Endothelial cell of umbilical vein (primary cell): ENCODE measurements at regions not wholly inside any gene's neighbourhood (a gene's known extent, or its start where the extent isn't known, plus 50 kb on each side); places are given as distances from the start of the nearest gene placed in this dataset.

Source experiments
- BruUV-seq: library from RNA; stranded (reverse); fragments of 400-500 nt; replicated peaks from 2 replicates; lab custom pipeline; 2021; lab: Mats Ljungman, UMichigan
- CTCF ChIA-PET: fragments of 300-600, 350-600 bp; sonication (Branson Sonifier 250); formaldehyde crosslinking; loops from one replicate; lab custom pipeline; 2021; ENCODE audit warnings: antibody characterized with exemption, inconsistent platforms; lab: Charles Lee
- POLR2A ChIA-PET: fragments of 300-600, 350-600 bp; sonication (Branson Sonifier 250); formaldehyde crosslinking; loops from one replicate; lab custom pipeline; 2021; ENCODE audit warnings: antibody characterized with exemption, inconsistent platforms; lab: Charles Lee
- DNase-seq: peaks from one replicate; pipeline ENCODE4 v3.0.0-alpha.2; 2011; ENCODE audit warnings: low read depth, low spot score
- FAIRE-seq: peaks from 2 replicates; lab custom pipeline; 2011; peaks lifted over from hg19 to GRCh38; lab: Jason Lieb, UNC
- H2AFZ ChIP-seq: 2 replicates; pipeline ENCODE4 v1.6.0; 2012; ENCODE audit warnings: low read depth, low read length, control low read depth, inconsistent platforms
- H3K27ac ChIP-seq: 2 replicates; pipeline ENCODE4 v1.5.1; 2011; ENCODE audit warnings: low read depth, mild to moderate bottlenecking, control low read depth, low read length, moderate library complexity; ENCODE audit not compliant: insufficient read depth
- H3K27me3 ChIP-seq, 2 experiments: 2 replicates each; pipeline versions ENCODE4 v1.6.0 to v1.6.1; 2011; ENCODE audit warnings: low read length in 2 of 2, mixed read lengths in 1 of 2; ENCODE audit not compliant: control insufficient read depth in 2 of 2, insufficient read depth in 2 of 2
- H3K36me3 ChIP-seq, 2 experiments: 2 replicates in 1 of 2; 3 replicates in 1 of 2; pipeline ENCODE4 v1.5.1; 2011; ENCODE audit warnings: low read length in 2 of 2, mild to moderate bottlenecking in 1 of 2, moderate library complexity in 1 of 2; ENCODE audit not compliant: control insufficient read depth in 2 of 2, insufficient read depth in 2 of 2; ENCODE audit errors: extremely low read depth in 1 of 2
- H3K4me1 ChIP-seq: 3 replicates; pipeline ENCODE4 v1.5.1; 2011; ENCODE audit warnings: mild to moderate bottlenecking, low read length; ENCODE audit not compliant: control insufficient read depth, insufficient read depth; ENCODE audit errors: extremely low read depth
- H3K4me2 ChIP-seq: 2 replicates; pipeline ENCODE4 v1.6.1; 2011; ENCODE audit warnings: low read length, control low read depth, mixed read lengths; ENCODE audit not compliant: insufficient read depth
- H3K4me3 ChIP-seq, 3 experiments: fragments of 200-600 bp in 1 of 3; sonication (generic), shearing (Covaris generic) in 1 of 3; replicated peaks in 1 of 3; 2 replicates each; pipeline ENCODE4 v1.5.1; 2011 to 2016; ENCODE audit warnings: control low read depth in 3 of 3, low read length in 3 of 3, mild to moderate bottlenecking in 2 of 3, inconsistent platforms in 1 of 3, low read depth in 1 of 3, moderate library complexity in 1 of 3; ENCODE audit not compliant: insufficient read depth in 1 of 3
- H3K79me2 ChIP-seq: 2 replicates; pipeline ENCODE4 v1.6.0; 2012; ENCODE audit warnings: low read length, inconsistent platforms; ENCODE audit not compliant: control insufficient read depth, insufficient read depth
- H3K9ac ChIP-seq: replicated peaks from 2 replicates; pipeline ENCODE3; 2011; ENCODE audit warnings: low read length, control low read depth; ENCODE audit not compliant: insufficient read depth; ENCODE audit errors: extremely low read depth
- H3K9me1 ChIP-seq: replicated peaks from 3 replicates; pipeline ENCODE4 v1.6.0; 2011; ENCODE audit warnings: mild to moderate bottlenecking, low read length; ENCODE audit not compliant: control insufficient read depth, insufficient read depth; ENCODE audit errors: extremely low read depth
- H3K9me3 ChIP-seq: replicated peaks from 2 replicates; pipeline ENCODE4 v1.5.1; 2012; ENCODE audit warnings: low read length, inconsistent platforms; ENCODE audit not compliant: control insufficient read depth, insufficient read depth
- H4K20me1 ChIP-seq: replicated peaks from 2 replicates; pipeline ENCODE3; 2011; ENCODE audit warnings: mild to moderate bottlenecking, low read length; ENCODE audit not compliant: control insufficient read depth, insufficient read depth; ENCODE audit errors: extremely low read depth
- EZH2 ChIP-seq: IDR thresholded peaks from 2 replicates; pipeline ENCODE4 v1.6.1; 2012; ENCODE audit warnings: borderline replicate concordance, low read depth, mild to moderate bottlenecking, moderate library complexity, low read length, inconsistent platforms; ENCODE audit not compliant: severe bottlenecking
- FOS ChIP-seq: IDR thresholded peaks from 2 replicates; pipeline ENCODE4 v1.6.1; 2011; ENCODE audit warnings: mild to moderate bottlenecking, low read length, moderate library complexity, borderline replicate concordance; ENCODE audit not compliant: insufficient read depth
- GATA2 ChIP-seq: IDR thresholded peaks from 2 replicates; pipeline ENCODE4 v1.7.0; 2011; ENCODE audit warnings: low read depth, mild to moderate bottlenecking, moderate library complexity, mixed read lengths, low read length; ENCODE audit not compliant: insufficient read length, insufficient read depth
- JUN ChIP-seq: IDR thresholded peaks from 2 replicates; pipeline ENCODE4 v1.6.1; 2011; ENCODE audit warnings: borderline replicate concordance, low read depth; ENCODE audit not compliant: insufficient read length, insufficient read depth
- MAX ChIP-seq: IDR thresholded peaks from 2 replicates; pipeline ENCODE4 v1.6.1; 2011; ENCODE audit not compliant: insufficient read depth, insufficient read length
- MYC ChIP-seq: IDR thresholded peaks from one replicate; pipeline ENCODE4 v1.6.1; 2011; ENCODE audit warnings: mild to moderate bottlenecking, low read depth, low read length
- POLR2A ChIP-seq: IDR thresholded peaks from 2 replicates; pipeline ENCODE4 v1.6.1; 2012; ENCODE audit warnings: low read depth, mild to moderate bottlenecking, control low read depth, low read length
- POLR2AphosphoS5 ChIP-seq: IDR thresholded peaks from 2 replicates; pipeline ENCODE4 v1.6.1; 2012; ENCODE audit warnings: low read depth, mild to moderate bottlenecking, control low read depth, low read length, moderate library complexity; ENCODE audit not compliant: insufficient read depth
- dilution Hi-C: fragments of 300-500 bp; cut with MboI; formaldehyde crosslinking; loops from one replicate; pipeline ENCODE4 v1.15.0; 2019; ENCODE audit warnings: low sequenced_read_pairs; ENCODE audit not compliant: extremely low pct_ligation_motif_present
- intact Hi-C: fragments of 100-400 bp; cut with micrococcal nuclease; formaldehyde crosslinking; loops from one replicate; pipeline ENCODE4 v1.10.0; 2022
- TF ChIP-seq, protein P1 (sequence below), 2 donors: IDR thresholded peaks; 1 replicate in 1 of 2; 2 replicates in 1 of 2; pipeline ENCODE4 v1.5.1; 2011; ENCODE audit warnings: low read length in 2 of 2, mild to moderate bottlenecking in 2 of 2, moderate library complexity in 2 of 2, control low read depth in 1 of 2, inconsistent platforms in 1 of 2, low read depth in 1 of 2; ENCODE audit not compliant: insufficient read depth in 1 of 2; ENCODE audit errors: extremely low read depth in 1 of 2

DNA sequence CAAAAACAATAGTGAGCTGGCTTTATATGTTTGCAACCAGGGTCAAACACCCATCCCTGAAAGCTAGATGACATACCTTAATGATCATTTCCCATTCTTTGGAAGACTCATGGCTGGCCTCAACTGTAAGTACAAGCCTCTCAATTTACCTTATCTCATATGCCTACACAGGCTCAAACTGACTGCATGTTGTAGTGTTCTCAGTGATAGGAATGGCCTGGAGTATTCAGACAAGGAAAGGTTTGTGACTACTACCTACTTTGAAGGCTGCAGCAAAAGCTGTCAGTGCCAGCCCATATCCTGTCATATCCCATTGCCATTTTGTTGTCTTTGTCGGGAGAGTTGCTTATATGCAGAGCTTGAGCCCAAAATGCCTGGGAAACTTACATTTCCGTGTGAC, 205.2 kb upstream of the MOCS1 start:
- Histone ChIP-seq H3K36me3 (no peaks in the 10 kb centered on the region), H4K20me1 (no peaks in the 10 kb centered on the region), H3K4me2 (no peak overlapping the region), H3K4me3 (no peak overlapping the region), H3K9me3 (no peaks in the 10 kb centered on the region), H2AFZ (no peak overlapping the region), H3K79me2 (no peaks in the 10 kb centered on the region), H3K27ac (no peak overlapping the region), H3K4me1 (no peaks in the 10 kb centered on the region), H3K27me3 (no peaks in the 10 kb centered on the region), H3K9me1 (no peaks in the 10 kb centered on the region), H3K9ac (no peak overlapping the region)
- BruUV-seq, result no TSS peak
- ChIA-PET CTCF (no interaction called here), POLR2A (no interaction called here)
- intact Hi-C loops, result no loop called here
- FAIRE-seq (no peak), DNase-seq (no peak)
- dilution Hi-C loops, result no loop called here
- TF ChIP-seq EZH2, result no peak
- no peak for TF ChIP-seq MYC
- no peak for TF ChIP-seq POLR2A
- no peak for TF ChIP-seq GATA2
- no peak for TF ChIP-seq POLR2AphosphoS5
- TF ChIP-seq JUN, result no peak
- no peak for TF ChIP-seq MAX
- TF ChIP-seq FOS, result no peak
- TF ChIP-seq, protein P1, sequence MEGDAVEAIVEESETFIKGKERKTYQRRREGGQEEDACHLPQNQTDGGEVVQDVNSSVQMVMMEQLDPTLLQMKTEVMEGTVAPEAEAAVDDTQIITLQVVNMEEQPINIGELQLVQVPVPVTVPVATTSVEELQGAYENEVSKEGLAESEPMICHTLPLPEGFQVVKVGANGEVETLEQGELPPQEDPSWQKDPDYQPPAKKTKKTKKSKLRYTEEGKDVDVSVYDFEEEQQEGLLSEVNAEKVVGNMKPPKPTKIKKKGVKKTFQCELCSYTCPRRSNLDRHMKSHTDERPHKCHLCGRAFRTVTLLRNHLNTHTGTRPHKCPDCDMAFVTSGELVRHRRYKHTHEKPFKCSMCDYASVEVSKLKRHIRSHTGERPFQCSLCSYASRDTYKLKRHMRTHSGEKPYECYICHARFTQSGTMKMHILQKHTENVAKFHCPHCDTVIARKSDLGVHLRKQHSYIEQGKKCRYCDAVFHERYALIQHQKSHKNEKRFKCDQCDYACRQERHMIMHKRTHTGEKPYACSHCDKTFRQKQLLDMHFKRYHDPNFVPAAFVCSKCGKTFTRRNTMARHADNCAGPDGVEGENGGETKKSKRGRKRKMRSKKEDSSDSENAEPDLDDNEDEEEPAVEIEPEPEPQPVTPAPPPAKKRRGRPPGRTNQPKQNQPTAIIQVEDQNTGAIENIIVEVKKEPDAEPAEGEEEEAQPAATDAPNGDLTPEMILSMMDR (IDR thresholded peaks at IDR 0.05; ENCODE audit: extremely low read depth in 1 of 2, insufficient read depth in 1 of 2, low read depth in 1 of 2, low read length in 2 of 2), result no peak
